ENCODE measurements at regions not wholly inside any gene's neighbourhood (a gene's known extent, or its start where the extent isn't known, plus 50 kb on each side); places are given as distances from the start of the nearest gene placed in this dataset.

DNA sequence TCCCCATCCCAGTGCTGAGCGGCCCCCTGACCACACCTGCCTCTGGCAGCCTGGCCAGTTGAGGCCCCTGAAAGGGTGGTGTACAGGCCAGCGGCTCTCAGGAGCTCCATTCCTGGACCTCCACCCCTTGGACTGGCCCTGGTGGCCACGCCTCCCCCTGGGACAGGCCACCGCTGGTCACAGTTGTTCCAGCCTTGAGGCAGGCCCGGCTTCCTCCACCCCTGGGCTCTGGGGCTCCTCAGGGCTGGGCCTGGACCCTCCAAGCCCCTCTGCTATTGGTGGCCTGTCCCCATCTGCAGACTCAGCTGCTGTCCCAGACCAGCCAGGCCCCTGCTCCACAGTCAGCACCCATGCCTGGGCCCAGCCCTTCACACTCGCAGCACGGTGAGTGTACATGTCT lies 93.2 kb upstream of the NKX1-1 start:
- no peaks in the 10 kb centered on the region for H3K4me1 ChIP-seq
- no peaks in the 10 kb centered on the region for H3K9me3 ChIP-seq
- H3K27me3 ChIP-seq, result peaks cover 75% of the 10 kb centered on the region
- H3K36me3 ChIP-seq, result no peaks in the 10 kb centered on the region
- TF ChIP-seq, protein P1, sequence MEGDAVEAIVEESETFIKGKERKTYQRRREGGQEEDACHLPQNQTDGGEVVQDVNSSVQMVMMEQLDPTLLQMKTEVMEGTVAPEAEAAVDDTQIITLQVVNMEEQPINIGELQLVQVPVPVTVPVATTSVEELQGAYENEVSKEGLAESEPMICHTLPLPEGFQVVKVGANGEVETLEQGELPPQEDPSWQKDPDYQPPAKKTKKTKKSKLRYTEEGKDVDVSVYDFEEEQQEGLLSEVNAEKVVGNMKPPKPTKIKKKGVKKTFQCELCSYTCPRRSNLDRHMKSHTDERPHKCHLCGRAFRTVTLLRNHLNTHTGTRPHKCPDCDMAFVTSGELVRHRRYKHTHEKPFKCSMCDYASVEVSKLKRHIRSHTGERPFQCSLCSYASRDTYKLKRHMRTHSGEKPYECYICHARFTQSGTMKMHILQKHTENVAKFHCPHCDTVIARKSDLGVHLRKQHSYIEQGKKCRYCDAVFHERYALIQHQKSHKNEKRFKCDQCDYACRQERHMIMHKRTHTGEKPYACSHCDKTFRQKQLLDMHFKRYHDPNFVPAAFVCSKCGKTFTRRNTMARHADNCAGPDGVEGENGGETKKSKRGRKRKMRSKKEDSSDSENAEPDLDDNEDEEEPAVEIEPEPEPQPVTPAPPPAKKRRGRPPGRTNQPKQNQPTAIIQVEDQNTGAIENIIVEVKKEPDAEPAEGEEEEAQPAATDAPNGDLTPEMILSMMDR (IDR thresholded peaks at IDR 0.05), result no peak
- TF ChIP-seq POLR2AphosphoS5 (IDR thresholded peaks at IDR 0.05) (no peak), POLR2A (IDR thresholded peaks at IDR 0.05) (no peak), EP300 (IDR thresholded peaks at IDR 0.05) (no peak)
- H3K4me3 ChIP-seq, result no peak overlapping the region
- 75 to 76% methylated on average over 1 to 3 of the region's 7 CpGs for WGBS, 2 donors (ENCODE audit: low coverage in 1 of 2)
- no peak overlapping the region for H3K27ac ChIP-seq
- no peak for ATAC-seq

- no peaks in the 10 kb centered on the region for H3K36me3 ChIP-seq
- TF ChIP-seq, protein P1 (IDR thresholded peaks at IDR 0.05), result no peak
- TF ChIP-seq POLR2A (IDR thresholded peaks at IDR 0.05), result no peak
- no peak for TF ChIP-seq POLR2AphosphoS5 (IDR thresholded peaks at IDR 0.05)
- TF ChIP-seq EP300 (IDR thresholded peaks at IDR 0.05), result no peak
- no peak overlapping the region for H3K4me3 ChIP-seq
- no peaks in the 10 kb centered on the region for H3K9me3 ChIP-seq
- no peak overlapping the region for H3K27ac ChIP-seq
- ATAC-seq, result no peak
- WGBS, 2 donors (ENCODE audit: low coverage in 1 of 2), result 60 to 68% methylated on average over 7 of the region's 7 CpGs
- no peaks in the 10 kb centered on the region for H3K4me1 ChIP-seq
- peaks cover 74% of the 10 kb centered on the region for H3K27me3 ChIP-seq
Measured at GRCh38 chr4:1497189-1497801, 91.1 kb upstream of the NKX1-1 start.

DNA sequence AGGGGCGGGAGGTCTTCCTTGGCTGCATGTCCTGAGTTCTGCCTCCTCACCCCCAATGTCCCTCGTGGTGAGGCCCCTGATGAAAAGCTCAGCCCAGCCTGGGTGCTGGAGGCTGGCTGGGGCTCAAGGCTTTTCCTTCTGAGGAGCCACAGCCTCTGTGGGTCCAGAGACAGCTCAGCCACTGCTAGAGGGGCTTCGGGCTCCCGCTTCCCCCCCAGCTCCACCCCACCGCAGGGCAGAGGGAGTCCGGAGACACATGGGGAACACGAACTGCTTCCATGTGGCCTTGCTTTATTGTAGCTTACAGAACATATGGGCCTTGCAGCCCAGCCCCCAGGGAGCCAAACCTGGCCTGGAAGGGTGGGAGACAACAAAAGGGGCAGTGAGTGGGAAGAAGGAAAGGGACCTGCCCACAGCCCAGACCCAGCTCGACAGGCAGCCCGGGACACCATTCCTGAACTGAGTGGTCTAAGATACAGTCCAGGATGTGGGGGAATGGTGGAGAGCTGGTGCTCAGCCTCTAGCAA lies 89.9 kb upstream of the NKX1-1 start:
- no peak for TF ChIP-seq POLR2A (IDR thresholded peaks at IDR 0.05)
- no peak for TF ChIP-seq EP300 (IDR thresholded peaks at IDR 0.05)
- TF ChIP-seq, protein P1 (IDR thresholded peaks at IDR 0.05), result no peak
- TF ChIP-seq POLR2AphosphoS5 (IDR thresholded peaks at IDR 0.05), result no peak
- no peak for ATAC-seq
- no peak overlapping the region for H3K27ac ChIP-seq
- 65% methylated on average over 4 of the region's 9 CpGs; no CpG with 5 or more reads in 1 of the 2 donors for WGBS, 2 donors (ENCODE audit: low coverage in 1 of 2)
- no peaks in the 10 kb centered on the region for H3K4me1 ChIP-seq
- H3K27me3 ChIP-seq, result peaks cover 74% of the 10 kb centered on the region
- H3K4me3 ChIP-seq, result no peak overlapping the region
- H3K36me3 ChIP-seq, result no peaks in the 10 kb centered on the region
- H3K9me3 ChIP-seq, result no peaks in the 10 kb centered on the region

DNA sequence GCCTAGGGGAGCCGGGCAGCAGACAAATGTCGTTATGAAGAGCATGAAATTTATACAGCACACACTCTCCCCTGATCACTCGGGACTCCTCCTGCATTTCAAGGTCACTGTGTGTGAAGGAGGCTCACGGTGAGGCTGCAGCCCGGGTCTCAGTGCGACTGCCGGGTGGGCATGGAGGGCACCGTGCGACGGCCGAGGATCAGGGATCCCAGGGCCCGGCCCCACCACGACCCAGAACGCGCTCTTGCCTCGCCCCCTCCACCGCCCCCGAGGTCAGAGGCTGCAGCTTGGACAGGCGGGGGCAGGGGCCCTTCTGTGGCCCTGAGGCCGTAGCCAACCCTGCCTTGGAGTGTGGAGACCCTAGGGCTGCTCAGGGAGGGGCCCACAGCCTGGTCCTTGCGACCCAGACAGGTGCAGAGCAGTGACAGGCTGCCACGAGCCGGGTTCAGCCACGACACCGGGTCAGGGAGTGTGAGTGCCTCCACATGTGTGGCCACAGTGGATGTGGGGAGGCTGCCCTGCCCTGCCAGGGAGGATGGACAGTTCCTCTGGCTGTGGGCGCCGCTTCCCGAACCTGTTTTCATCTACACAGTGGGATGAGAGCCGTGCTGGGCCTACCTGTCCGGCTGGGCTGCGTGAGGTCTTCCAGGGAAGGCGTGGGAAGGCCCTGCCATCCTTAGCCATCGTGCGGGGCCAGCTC lies 89.3 kb upstream of the NKX1-1 start:
- Histone ChIP-seq H3K9me3 (no peaks in the 10 kb centered on the region), H3K4me1 (no peaks in the 10 kb centered on the region), H3K27me3 (peaks cover 74% of the 10 kb centered on the region), H3K27ac (no peak overlapping the region), H3K36me3 (no peaks in the 10 kb centered on the region), H3K4me3 (no peak overlapping the region)
- TF ChIP-seq, protein P1 (IDR thresholded peaks at IDR 0.05), result no peak
- TF ChIP-seq POLR2AphosphoS5 (IDR thresholded peaks at IDR 0.05), result no peak
- no peak for TF ChIP-seq EP300 (IDR thresholded peaks at IDR 0.05)
- no peak for TF ChIP-seq POLR2A (IDR thresholded peaks at IDR 0.05)
- ATAC-seq, result no peak
- 67% methylated on average over 1 of the region's 34 CpGs; no CpG with 5 or more reads in 1 of the 2 donors for WGBS, 2 donors (ENCODE audit: low coverage in 1 of 2)
